ENCODE measurements at regions not wholly inside any gene's neighbourhood (a gene's known extent, or its start where the extent isn't known, plus 50 kb on each side); places are given as distances from the start of the nearest gene placed in this dataset.
"Not testable (repeated sequence)": the region's sequence is repeated elsewhere in the genome, so short reads cannot be mapped to it uniquely, and the experiment has no call there.

GRCh38 chr15:21357056-21357455, 83.2 kb downstream of the POTEB3 start:
- not testable (repeated sequence) for H3K4me3 Mint-ChIP-seq; H3K36me3 Mint-ChIP-seq (ENCODE audit: insufficient read depth in 2 of 2); H3K27ac Mint-ChIP-seq; H3K27me3 Mint-ChIP-seq (ENCODE audit: low read depth); ATAC-seq (replicated peaks in 1 of 2); DNase-seq; H3K4me1 Mint-ChIP-seq (ENCODE audit: low read depth); H3K9me3 Mint-ChIP-seq

GRCh38 chr15:21355944-21356343, 84.4 kb downstream of the POTEB3 start:
- not testable (repeated sequence) for H3K4me3 Mint-ChIP-seq; H3K36me3 Mint-ChIP-seq (ENCODE audit: insufficient read depth in 2 of 2); DNase-seq; H3K27ac Mint-ChIP-seq; ATAC-seq (replicated peaks in 1 of 2); H3K4me1 Mint-ChIP-seq (ENCODE audit: low read depth); H3K27me3 Mint-ChIP-seq (ENCODE audit: low read depth); H3K9me3 Mint-ChIP-seq

DNA sequence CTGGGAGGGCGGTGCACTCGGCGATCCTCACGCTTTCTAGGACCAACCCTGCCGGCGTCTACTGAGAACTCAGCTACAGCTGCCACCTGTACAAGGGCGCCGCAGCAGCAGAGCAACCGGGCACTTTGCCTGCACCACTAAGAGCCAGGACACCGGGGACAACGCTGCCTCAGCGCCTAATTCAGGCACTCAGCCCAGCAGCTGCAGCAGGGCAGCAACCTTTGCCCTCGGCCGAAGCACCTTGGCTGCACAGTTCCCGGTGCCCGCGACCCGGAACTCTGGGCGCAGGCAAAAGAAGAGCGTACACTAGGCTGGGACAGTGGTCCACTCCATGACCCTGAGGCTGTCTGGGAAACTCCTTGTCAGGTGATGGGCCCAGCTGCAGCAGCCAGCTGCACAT, 85.7 kb downstream of the POTEB3 start:
- H3K4me3 Mint-ChIP-seq; H3K4me1 Mint-ChIP-seq (ENCODE audit: low read depth); DNase-seq; ATAC-seq (replicated peaks in 1 of 2); H3K9me3 Mint-ChIP-seq; H3K27me3 Mint-ChIP-seq (ENCODE audit: low read depth); H3K36me3 Mint-ChIP-seq (ENCODE audit: insufficient read depth in 2 of 2); H3K27ac Mint-ChIP-seq: not testable (repeated sequence)

GRCh38 chr15:21352670-21353318, 87.5 kb downstream of the POTEB3 start:
- ATAC-seq (replicated peaks in 1 of 2); H3K27me3 Mint-ChIP-seq (ENCODE audit: low read depth); H3K27ac Mint-ChIP-seq; H3K4me3 Mint-ChIP-seq; H3K9me3 Mint-ChIP-seq; H3K36me3 Mint-ChIP-seq (ENCODE audit: insufficient read depth in 2 of 2); H3K4me1 Mint-ChIP-seq (ENCODE audit: low read depth); DNase-seq: not testable (repeated sequence)

- H3K4me1 Mint-ChIP-seq (ENCODE audit: low read depth); H3K9me3 Mint-ChIP-seq; H3K27ac Mint-ChIP-seq; ATAC-seq (replicated peaks in 1 of 2); H3K36me3 Mint-ChIP-seq (ENCODE audit: insufficient read depth in 2 of 2); H3K27me3 Mint-ChIP-seq (ENCODE audit: low read depth); H3K4me3 Mint-ChIP-seq: not testable (repeated sequence)
- peak in 1 of 2 donors; percentile 1 for DNase-seq
Observed at GRCh38 chr15:21344960-21345359, 95.3 kb downstream of the POTEB3 start.

- ATAC-seq (replicated peaks in 1 of 2): peak in 1 of 2 donors; percentile 44
- H3K27me3 Mint-ChIP-seq (ENCODE audit: low read depth); H3K9me3 Mint-ChIP-seq; H3K4me3 Mint-ChIP-seq; H3K4me1 Mint-ChIP-seq (ENCODE audit: low read depth); H3K36me3 Mint-ChIP-seq (ENCODE audit: insufficient read depth in 2 of 2); DNase-seq; H3K27ac Mint-ChIP-seq: not testable (repeated sequence)
Observed at GRCh38 chr15:21344500-21344899, 95.8 kb downstream of the POTEB3 start.

DNA sequence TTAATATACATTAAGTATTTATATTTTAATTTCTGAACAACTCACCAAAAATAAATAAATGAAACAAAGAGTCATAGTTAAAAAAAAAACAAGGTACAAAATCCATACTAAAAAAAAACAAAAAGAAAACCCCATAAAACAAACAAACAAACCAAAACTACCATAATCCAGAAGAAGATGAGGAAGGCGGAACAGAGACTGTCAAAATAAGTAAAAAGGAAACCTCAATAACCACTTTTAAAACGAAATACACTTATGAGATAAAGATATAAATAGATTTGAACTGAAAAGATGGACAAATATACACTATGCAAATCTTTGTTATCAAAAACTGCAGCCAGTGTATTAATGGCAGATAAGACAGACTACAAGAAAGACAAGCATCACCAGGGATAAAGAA, 103.3 kb downstream of the POTEB3 start:
- not testable (repeated sequence) for H3K9me3 Mint-ChIP-seq; H3K36me3 Mint-ChIP-seq (ENCODE audit: insufficient read depth in 2 of 2); H3K27me3 Mint-ChIP-seq (ENCODE audit: low read depth); DNase-seq; H3K4me3 Mint-ChIP-seq; ATAC-seq (replicated peaks in 1 of 2); H3K27ac Mint-ChIP-seq; H3K4me1 Mint-ChIP-seq (ENCODE audit: low read depth)

- not testable (repeated sequence) for H3K27me3 Mint-ChIP-seq (ENCODE audit: low read depth); H3K4me1 Mint-ChIP-seq (ENCODE audit: low read depth); H3K36me3 Mint-ChIP-seq (ENCODE audit: insufficient read depth in 2 of 2); H3K9me3 Mint-ChIP-seq; H3K27ac Mint-ChIP-seq
- H3K4me3 Mint-ChIP-seq: peak overlapping the region; percentile 44 to 58
- ATAC-seq (replicated peaks in 1 of 2) (peak; percentile 66 to 81), DNase-seq (peak in 1 of 2 donors; percentile 20)
Observed at GRCh38 chr15:21324720-21325460, 115.4 kb downstream of the POTEB3 start.

DNA sequence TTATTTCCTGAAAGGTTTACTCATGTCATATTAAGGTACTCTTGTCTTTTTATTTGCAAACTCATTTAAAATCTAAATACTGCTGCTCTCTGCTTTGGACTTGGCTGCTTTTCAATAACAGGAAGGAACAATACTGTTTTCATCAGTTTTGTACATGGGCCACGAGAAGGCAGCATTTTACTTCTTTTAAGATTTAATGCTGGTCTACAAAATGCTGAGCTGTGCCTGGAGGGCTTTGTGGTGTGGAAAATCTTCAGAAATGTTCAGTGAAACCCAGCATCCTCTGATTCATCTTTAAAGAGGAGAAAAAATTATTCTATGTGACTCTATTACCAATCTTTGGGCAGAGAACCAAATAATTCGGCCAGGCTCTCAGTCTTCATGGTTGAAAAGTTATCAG, 155.9 kb downstream of the POTEB3 start:
- not testable (repeated sequence) for H3K27me3 Mint-ChIP-seq (ENCODE audit: low read depth); H3K27ac Mint-ChIP-seq

GRCh38 chr15:21283210-21283609, 157.1 kb downstream of the POTEB3 start:
- peak; percentile 66 to 68 for ATAC-seq (replicated peaks in 1 of 2)
- H3K36me3 Mint-ChIP-seq (ENCODE audit: insufficient read depth in 2 of 2); H3K27ac Mint-ChIP-seq; H3K4me3 Mint-ChIP-seq; H3K4me1 Mint-ChIP-seq (ENCODE audit: low read depth); H3K27me3 Mint-ChIP-seq (ENCODE audit: low read depth); H3K9me3 Mint-ChIP-seq; DNase-seq: not testable (repeated sequence)

More for the DNA sequence above, 155.9 kb downstream of the POTEB3 start:
- H3K36me3 Mint-ChIP-seq (ENCODE audit: insufficient read depth in 2 of 2); H3K9me3 Mint-ChIP-seq; DNase-seq; H3K4me3 Mint-ChIP-seq; H3K4me1 Mint-ChIP-seq (ENCODE audit: low read depth): not testable (repeated sequence)
- peak; percentile 77 to 79 for ATAC-seq (replicated peaks in 1 of 2)

DNA sequence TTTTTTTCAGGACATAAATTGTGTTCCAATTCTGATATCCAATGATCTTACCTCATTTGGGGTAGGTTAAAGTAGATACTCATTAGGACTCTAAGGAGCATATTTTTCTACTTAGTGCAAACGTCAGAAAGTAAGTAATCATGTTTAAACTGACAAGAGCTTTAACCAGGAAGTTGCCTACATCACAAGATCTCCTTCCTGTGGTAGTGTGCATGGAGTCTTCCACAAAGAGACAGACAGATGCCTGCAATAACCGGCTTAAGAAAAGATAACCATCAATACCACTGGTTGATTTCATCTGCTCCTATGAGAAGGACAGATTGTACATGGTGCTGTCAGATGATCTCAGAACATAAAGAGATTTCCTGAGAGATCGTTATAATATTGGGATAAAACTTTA, 160.0 kb downstream of the POTEB3 start:
- not testable (repeated sequence) for H3K27ac Mint-ChIP-seq; H3K27me3 Mint-ChIP-seq (ENCODE audit: low read depth); DNase-seq; H3K9me3 Mint-ChIP-seq; ATAC-seq (replicated peaks in 1 of 2); H3K36me3 Mint-ChIP-seq (ENCODE audit: insufficient read depth in 2 of 2); H3K4me3 Mint-ChIP-seq; H3K4me1 Mint-ChIP-seq (ENCODE audit: low read depth)

- H3K4me1 Mint-ChIP-seq (ENCODE audit: low read depth); H3K27ac Mint-ChIP-seq; H3K9me3 Mint-ChIP-seq; DNase-seq; H3K27me3 Mint-ChIP-seq (ENCODE audit: low read depth); H3K36me3 Mint-ChIP-seq (ENCODE audit: insufficient read depth in 2 of 2); H3K4me3 Mint-ChIP-seq; ATAC-seq (replicated peaks in 1 of 2): not testable (repeated sequence)
Observed at GRCh38 chr15:21272176-21272982, 167.9 kb downstream of the POTEB3 start.

- Mint-ChIP-seq H3K9me3 (no peaks in the 10 kb centered on the region), H3K27ac (no peak overlapping the region), H3K4me3 (no peak overlapping the region), H3K36me3 (ENCODE audit: insufficient read depth in 2 of 2) (no peaks in the 10 kb centered on the region), H3K4me1 (ENCODE audit: low read depth) (peaks cover 5% of the 10 kb centered on the region), H3K27me3 (ENCODE audit: low read depth) (peaks cover 7% of the 10 kb centered on the region)
- no peak for ATAC-seq (replicated peaks in 1 of 2)
- no peak for DNase-seq
Observed at GRCh38 chr15:21271566-21271965, 168.7 kb downstream of the POTEB3 start.

Measured in activated T-cell treated with anti-CD3 and anti-CD28 coated beads, Interleukin-2, amount 50 U/mL, for 72 hours (primary cell).